ENCODE measurements at regions not wholly inside any gene's neighbourhood (a gene's known extent, or its start where the extent isn't known, plus 50 kb on each side); places are given as distances from the start of the nearest gene placed in this dataset.
A peak's percentile ranks its signal among the peaks of the same experiment; 100 is the strongest.

DNA sequence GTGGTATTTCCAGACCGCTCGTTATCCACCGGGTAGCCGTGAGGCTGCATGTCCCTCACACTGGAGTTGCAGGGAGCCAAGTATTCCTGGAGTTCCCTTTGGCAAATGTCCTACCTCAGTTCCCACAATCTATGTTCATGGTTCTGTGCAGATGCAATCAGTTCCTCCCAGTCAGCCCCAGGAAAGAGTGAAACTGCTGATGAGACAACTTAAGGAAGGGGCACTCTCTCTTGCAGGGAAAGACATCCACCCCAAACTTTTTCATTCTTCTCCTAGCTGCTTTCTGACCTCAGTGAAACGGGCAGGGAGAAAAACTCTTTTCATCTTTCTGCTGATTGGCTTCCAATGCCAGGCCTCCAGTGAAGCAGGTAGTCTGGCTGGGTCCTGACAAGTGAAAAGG, 205.1 kb upstream of the TMEM45B start:
- ATAC-seq = no peak
- TF ChIP-seq OSR1 (CRISPR knock-in tag; IDR thresholded peaks at IDR 0.05) = no peak
- TF ChIP-seq GLIS3 (CRISPR knock-in tag; IDR thresholded peaks at IDR 0.05) = no peak
- TF ChIP-seq TOX (CRISPR knock-in tag; IDR thresholded peaks at IDR 0.05; ENCODE audit: borderline replicate concordance) = no peak
- TF ChIP-seq BACH2 (CRISPR knock-in tag; IDR thresholded peaks at IDR 0.05; ENCODE audit: borderline replicate concordance) = no peak
- TF ChIP-seq, protein P1, sequence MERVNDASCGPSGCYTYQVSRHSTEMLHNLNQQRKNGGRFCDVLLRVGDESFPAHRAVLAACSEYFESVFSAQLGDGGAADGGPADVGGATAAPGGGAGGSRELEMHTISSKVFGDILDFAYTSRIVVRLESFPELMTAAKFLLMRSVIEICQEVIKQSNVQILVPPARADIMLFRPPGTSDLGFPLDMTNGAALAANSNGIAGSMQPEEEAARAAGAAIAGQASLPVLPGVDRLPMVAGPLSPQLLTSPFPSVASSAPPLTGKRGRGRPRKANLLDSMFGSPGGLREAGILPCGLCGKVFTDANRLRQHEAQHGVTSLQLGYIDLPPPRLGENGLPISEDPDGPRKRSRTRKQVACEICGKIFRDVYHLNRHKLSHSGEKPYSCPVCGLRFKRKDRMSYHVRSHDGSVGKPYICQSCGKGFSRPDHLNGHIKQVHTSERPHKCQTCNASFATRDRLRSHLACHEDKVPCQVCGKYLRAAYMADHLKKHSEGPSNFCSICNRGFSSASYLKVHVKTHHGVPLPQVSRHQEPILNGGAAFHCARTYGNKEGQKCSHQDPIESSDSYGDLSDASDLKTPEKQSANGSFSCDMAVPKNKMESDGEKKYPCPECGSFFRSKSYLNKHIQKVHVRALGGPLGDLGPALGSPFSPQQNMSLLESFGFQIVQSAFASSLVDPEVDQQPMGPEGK (CRISPR knock-in tag; IDR thresholded peaks at IDR 0.05; ENCODE audit: borderline replicate concordance) = no peak
- no peak for TF ChIP-seq CSRNP3 (CRISPR knock-in tag; IDR thresholded peaks at IDR 0.05)
- TF ChIP-seq ZC3H10 (CRISPR knock-in tag; IDR thresholded peaks at IDR 0.05) = no peak
- TF ChIP-seq ISL1 (CRISPR knock-in tag; IDR thresholded peaks at IDR 0.05) = no peak
- no peak for TF ChIP-seq ARNTL (CRISPR knock-in tag; IDR thresholded peaks at IDR 0.05; ENCODE audit: borderline replicate concordance, low read depth)
- no peak for TF ChIP-seq ZFP30 (CRISPR knock-in tag; IDR thresholded peaks at IDR 0.05)
- TF ChIP-seq CREB5 (CRISPR knock-in tag; IDR thresholded peaks at IDR 0.05; ENCODE audit: low read depth) = no peak
- TF ChIP-seq ZNF565 (CRISPR knock-in tag; conservative IDR thresholded peaks at IDR 0.05; ENCODE audit: low read depth) = no peak
- TF ChIP-seq RARB (CRISPR knock-in tag; IDR thresholded peaks at IDR 0.05) = no peak
- no peak for TF ChIP-seq TCF4 (CRISPR knock-in tag; IDR thresholded peaks at IDR 0.05; ENCODE audit: borderline replicate concordance)
- no peak for TF ChIP-seq CSDC2 (CRISPR knock-in tag; IDR thresholded peaks at IDR 0.05)
- no peak for TF ChIP-seq ZFP3 (CRISPR knock-in tag; IDR thresholded peaks at IDR 0.05)
- no peak for TF ChIP-seq ZNF70 (CRISPR knock-in tag; IDR thresholded peaks at IDR 0.05)
- no peak for TF ChIP-seq ESRRG (CRISPR knock-in tag; IDR thresholded peaks at IDR 0.05)

GRCh38 chr11:129611661-129612446, 203.8 kb upstream of the TMEM45B start:
- peak; percentile 42 for ATAC-seq
- TF ChIP-seq TSHZ2 (CRISPR knock-in tag; IDR thresholded peaks at IDR 0.05) (no peak), RARB (CRISPR knock-in tag; IDR thresholded peaks at IDR 0.05) (no peak), ZFP3 (CRISPR knock-in tag; IDR thresholded peaks at IDR 0.05) (no peak), ESRRG (CRISPR knock-in tag; IDR thresholded peaks at IDR 0.05) (no peak), CSDC2 (CRISPR knock-in tag; IDR thresholded peaks at IDR 0.05) (no peak), ZC3H10 (CRISPR knock-in tag; IDR thresholded peaks at IDR 0.05) (no peak), PPARA (CRISPR knock-in tag; IDR thresholded peaks at IDR 0.05; ENCODE audit: borderline replicate concordance) (no peak), TCF4 (CRISPR knock-in tag; IDR thresholded peaks at IDR 0.05; ENCODE audit: borderline replicate concordance) (no peak), TOX (CRISPR knock-in tag; IDR thresholded peaks at IDR 0.05; ENCODE audit: borderline replicate concordance) (no peak), ARNTL (CRISPR knock-in tag; IDR thresholded peaks at IDR 0.05; ENCODE audit: borderline replicate concordance, low read depth) (no peak)

DNA sequence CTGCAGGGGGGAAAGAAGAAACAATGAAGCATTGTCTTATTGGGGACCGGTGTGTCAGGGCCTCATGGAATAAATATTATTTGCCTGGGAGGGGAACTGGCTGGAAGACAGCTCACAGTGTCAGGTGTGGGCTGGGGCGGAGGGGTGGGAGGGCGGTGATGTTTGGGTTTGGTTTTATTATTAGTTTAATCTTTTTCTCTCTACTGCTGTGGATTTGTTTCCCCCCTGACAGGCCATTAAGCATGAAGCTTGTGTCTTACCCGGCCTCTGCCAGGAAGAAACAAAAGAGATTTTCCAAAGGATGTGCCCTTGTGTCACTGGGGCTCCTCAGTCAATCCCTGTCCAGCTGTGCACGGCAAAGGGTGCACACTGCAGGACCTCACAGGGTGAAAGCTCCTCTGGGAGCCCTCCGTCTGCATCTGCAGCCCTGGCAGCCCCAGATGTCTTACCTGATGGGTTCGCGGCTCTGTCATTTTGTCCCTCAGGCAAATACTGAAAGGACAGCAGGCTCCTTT, 203.1 kb upstream of the TMEM45B start:
- ATAC-seq = no peak; the same call in 2 of the 3 replicates
- no peak for TF ChIP-seq TSHZ2 (CRISPR knock-in tag; IDR thresholded peaks at IDR 0.05)
- TF ChIP-seq ARNTL (CRISPR knock-in tag; IDR thresholded peaks at IDR 0.05; ENCODE audit: borderline replicate concordance, low read depth) = no peak
- TF ChIP-seq SNAI2 (CRISPR knock-in tag; IDR thresholded peaks at IDR 0.05) = no peak
- no peak for TF ChIP-seq CSRNP3 (CRISPR knock-in tag; IDR thresholded peaks at IDR 0.05)
- TF ChIP-seq ISL1 (CRISPR knock-in tag; IDR thresholded peaks at IDR 0.05) = no peak
- no peak for TF ChIP-seq ZC3H10 (CRISPR knock-in tag; IDR thresholded peaks at IDR 0.05)
- no peak for TF ChIP-seq BACH2 (CRISPR knock-in tag; IDR thresholded peaks at IDR 0.05; ENCODE audit: borderline replicate concordance)
- TF ChIP-seq ZFP30 (CRISPR knock-in tag; IDR thresholded peaks at IDR 0.05) = no peak
- no peak for TF ChIP-seq TCF4 (CRISPR knock-in tag; IDR thresholded peaks at IDR 0.05; ENCODE audit: borderline replicate concordance)
- no peak for TF ChIP-seq POU6F1 (CRISPR knock-in tag; IDR thresholded peaks at IDR 0.05; ENCODE audit: borderline replicate concordance, low read depth)
